Activated CD4-positive, CD25-positive, alpha-beta regulatory T cell (primary cell): ENCODE measurements at regions not wholly inside any gene's neighbourhood (a gene's known extent, or its start where the extent isn't known, plus 50 kb on each side); places are given as distances from the start of the nearest gene placed in this dataset.

Source experiments
- DNase-seq, 4 experiments: peaks; one replicate each; lab custom pipeline; 2025; lab: John Stamatoyannopoulos, UW

- no peak for DNase-seq
These were observed 678.0 kb downstream of the EPHA4 start for GRCh38 chr2:220894069-220894468.

GRCh38 chr2:220899492-220899891 is 672.6 kb downstream of the EPHA4 start:
- DNase-seq: no peak

GRCh38 chr2:220904015-220904414 is 668.1 kb downstream of the EPHA4 start:
- no peak for DNase-seq

- DNase-seq: no peak
These were observed 658.7 kb downstream of the EPHA4 start for GRCh38 chr2:220913384-220913783.

- no peak for DNase-seq
These were observed 656.9 kb downstream of the EPHA4 start for GRCh38 chr2:220915092-220915623.

- no peak for DNase-seq
These were observed 655.2 kb downstream of the EPHA4 start for GRCh38 chr2:220916931-220917330.

- DNase-seq: no peak
These were observed 641.6 kb downstream of the EPHA4 start for GRCh38 chr2:220930271-220931076.

- no peak for DNase-seq
These were observed 640.6 kb downstream of the EPHA4 start for GRCh38 chr2:220931491-220931890.

- DNase-seq: no peak
These were observed 640.1 kb downstream of the EPHA4 start for GRCh38 chr2:220932041-220932440.

GRCh38 chr2:220935789-220936321 is 636.2 kb downstream of the EPHA4 start:
- DNase-seq: no peak

GRCh38 chr2:220936641-220937197 is 635.4 kb downstream of the EPHA4 start:
- no peak for DNase-seq

GRCh38 chr2:220937245-220937644 is 634.9 kb downstream of the EPHA4 start:
- no peak for DNase-seq

- no peak for DNase-seq
These were observed 631.5 kb downstream of the EPHA4 start for GRCh38 chr2:220940646-220941045.

- no peak for DNase-seq
These were observed 630.4 kb downstream of the EPHA4 start for GRCh38 chr2:220941683-220942082.

- DNase-seq: no peak
These were observed 625.6 kb downstream of the EPHA4 start for GRCh38 chr2:220946552-220946951.

GRCh38 chr2:220948579-220948978 is 623.5 kb downstream of the EPHA4 start:
- no peak for DNase-seq

GRCh38 chr2:220949466-220949865 is 622.6 kb downstream of the EPHA4 start:
- no peak for DNase-seq

GRCh38 chr2:220955776-220956175 is 616.3 kb downstream of the EPHA4 start:
- DNase-seq: no peak

- no peak for DNase-seq
These were observed 615.7 kb downstream of the EPHA4 start for GRCh38 chr2:220956429-220956828.

- no peak for DNase-seq
These were observed 612.7 kb downstream of the EPHA4 start for GRCh38 chr2:220959391-220959802.

GRCh38 chr2:220961143-220961860 is 610.8 kb downstream of the EPHA4 start:
- DNase-seq: no peak

- DNase-seq: no peak
These were observed 609.5 kb downstream of the EPHA4 start for GRCh38 chr2:220962556-220962955.

GRCh38 chr2:220963076-220963475 is 609.0 kb downstream of the EPHA4 start:
- no peak for DNase-seq
